Tibial nerve (tissue), 3 donors: ENCODE measurements at regions not wholly inside any gene's neighbourhood (a gene's known extent, or its start where the extent isn't known, plus 50 kb on each side); places are given as distances from the start of the nearest gene placed in this dataset.

ENCODE experiments used
- CTCF ChIP-seq, 5 experiments: fragments of 200-600 bp in 3 of 5; fragments of 450-650 bp in 2 of 5; sonication (generic) in 3 of 5; IDR thresholded peaks; one replicate each; pipeline ENCODE4 v1.5.1; 2016 to 2019; ENCODE audit warnings: antibody characterized with exemption in 5 of 5, mild to moderate bottlenecking in 3 of 5, moderate library complexity in 2 of 5
- POLR2A ChIP-seq, 2 donors: fragments of 450-650 bp; IDR thresholded peaks; one replicate each; pipeline ENCODE4 v1.6.1; 2017; ENCODE audit warnings: antibody characterized with exemption in 2 of 2, mild to moderate bottlenecking in 2 of 2, moderate library complexity in 2 of 2

- TF ChIP-seq POLR2A (IDR thresholded peaks at IDR 0.05) (no peak), CTCF (IDR thresholded peaks at IDR 0.05) (no peak)
Observed at GRCh38 chr15:53903129-53903528, 75.1 kb upstream of the UNC13C start.
